ENCODE measurements at regions not wholly inside any gene's neighbourhood (a gene's known extent, or its start where the extent isn't known, plus 50 kb on each side); places are given as distances from the start of the nearest gene placed in this dataset.

- Histone ChIP-seq H3K4me3 (ENCODE audit: low read depth in 2 of 2, low read length in 2 of 2) (no peak overlapping the region), H3K36me3 (ENCODE audit: control insufficient read depth, insufficient read depth, low read length) (no peaks in the 10 kb centered on the region), H3K4me1 (ENCODE audit: control insufficient read depth, insufficient read depth, low read length) (no peaks in the 10 kb centered on the region), H3K27me3 (ENCODE audit: control insufficient read depth, insufficient read depth, low read length) (no peaks in the 10 kb centered on the region), H3K27ac (ENCODE audit: low read length) (no peak overlapping the region), H3K9me3 (ENCODE audit: control insufficient read depth, insufficient read depth, low read depth, low read length) (no peaks in the 10 kb centered on the region)
- no peak for TF ChIP-seq CTCF (IDR thresholded peaks at IDR 0.05)
- TF ChIP-seq TCF7L2 (IDR thresholded peaks at IDR 0.05; ENCODE audit: low read depth, low read length) = no peak
- TF ChIP-seq POLR2AphosphoS5 (IDR thresholded peaks at IDR 0.05; ENCODE audit: low read depth, low read length) = no peak
- TF ChIP-seq, protein P1, sequence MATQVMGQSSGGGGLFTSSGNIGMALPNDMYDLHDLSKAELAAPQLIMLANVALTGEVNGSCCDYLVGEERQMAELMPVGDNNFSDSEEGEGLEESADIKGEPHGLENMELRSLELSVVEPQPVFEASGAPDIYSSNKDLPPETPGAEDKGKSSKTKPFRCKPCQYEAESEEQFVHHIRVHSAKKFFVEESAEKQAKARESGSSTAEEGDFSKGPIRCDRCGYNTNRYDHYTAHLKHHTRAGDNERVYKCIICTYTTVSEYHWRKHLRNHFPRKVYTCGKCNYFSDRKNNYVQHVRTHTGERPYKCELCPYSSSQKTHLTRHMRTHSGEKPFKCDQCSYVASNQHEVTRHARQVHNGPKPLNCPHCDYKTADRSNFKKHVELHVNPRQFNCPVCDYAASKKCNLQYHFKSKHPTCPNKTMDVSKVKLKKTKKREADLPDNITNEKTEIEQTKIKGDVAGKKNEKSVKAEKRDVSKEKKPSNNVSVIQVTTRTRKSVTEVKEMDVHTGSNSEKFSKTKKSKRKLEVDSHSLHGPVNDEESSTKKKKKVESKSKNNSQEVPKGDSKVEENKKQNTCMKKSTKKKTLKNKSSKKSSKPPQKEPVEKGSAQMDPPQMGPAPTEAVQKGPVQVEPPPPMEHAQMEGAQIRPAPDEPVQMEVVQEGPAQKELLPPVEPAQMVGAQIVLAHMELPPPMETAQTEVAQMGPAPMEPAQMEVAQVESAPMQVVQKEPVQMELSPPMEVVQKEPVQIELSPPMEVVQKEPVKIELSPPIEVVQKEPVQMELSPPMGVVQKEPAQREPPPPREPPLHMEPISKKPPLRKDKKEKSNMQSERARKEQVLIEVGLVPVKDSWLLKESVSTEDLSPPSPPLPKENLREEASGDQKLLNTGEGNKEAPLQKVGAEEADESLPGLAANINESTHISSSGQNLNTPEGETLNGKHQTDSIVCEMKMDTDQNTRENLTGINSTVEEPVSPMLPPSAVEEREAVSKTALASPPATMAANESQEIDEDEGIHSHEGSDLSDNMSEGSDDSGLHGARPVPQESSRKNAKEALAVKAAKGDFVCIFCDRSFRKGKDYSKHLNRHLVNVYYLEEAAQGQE (IDR thresholded peaks at IDR 0.05; ENCODE audit: insufficient read depth in 1 of 2, low read depth in 2 of 2, low read length in 1 of 2) = no peak
- TF ChIP-seq SIN3A (IDR thresholded peaks at IDR 0.05; ENCODE audit: borderline replicate concordance, insufficient read depth, low read depth, low read length) = no peak
- BruUV-seq (replicated peaks) = no TSS peak
- ATAC-seq (no peak), DNase-seq (ENCODE audit: low read depth, low spot score) (no peak)
- intact Hi-C loops (cut with micrococcal nuclease; ENCODE audit: unreplicated experiment) (no loop called here), in situ Hi-C loops (cut with HindIII; ENCODE audit: low pct_unique_long_range_greater_than_20kb, low sequenced_read_pairs) (no loop called here)
- POLR2A ChIA-PET = no interaction called here
- CTCF ChIA-PET = no interaction called here
Observed at GRCh38 chr22:47780281-47780875, 1017.9 kb downstream of the TBC1D22A start.

DNA sequence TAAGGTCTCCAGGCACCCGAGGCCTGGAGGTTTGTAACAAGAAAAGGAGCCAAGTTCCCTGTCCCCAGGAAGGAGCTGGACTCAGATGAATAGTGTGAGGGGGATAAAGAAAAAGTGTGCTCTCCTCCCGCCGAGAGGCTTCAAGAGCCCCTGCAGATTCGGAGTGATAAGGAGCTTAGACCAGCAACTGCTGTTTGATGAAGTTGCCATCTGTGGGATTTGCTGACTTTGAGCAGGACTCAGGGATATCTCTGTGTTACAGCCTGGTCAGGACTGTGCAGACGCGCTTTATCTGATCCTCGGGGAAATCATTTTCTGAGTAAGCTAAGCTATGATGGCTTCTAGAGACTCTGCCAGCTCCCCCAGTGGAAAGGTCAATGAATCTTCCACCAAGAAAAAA lies 1017.0 kb downstream of the TBC1D22A start:
- CTCF ChIA-PET = no interaction called here
- no peak for ATAC-seq

More for the DNA sequence above, 1017.0 kb downstream of the TBC1D22A start:
- TF ChIP-seq POLR2AphosphoS5 (IDR thresholded peaks at IDR 0.05; ENCODE audit: low read depth, low read length) (no peak), SIN3A (IDR thresholded peaks at IDR 0.05; ENCODE audit: borderline replicate concordance, insufficient read depth, low read depth, low read length) (no peak), TCF7L2 (IDR thresholded peaks at IDR 0.05; ENCODE audit: low read depth, low read length) (no peak), CTCF (IDR thresholded peaks at IDR 0.05) (no peak)
- TF ChIP-seq, protein P1 (IDR thresholded peaks at IDR 0.05; ENCODE audit: insufficient read depth in 1 of 2, low read depth in 2 of 2, low read length in 1 of 2) = no peak
- in situ Hi-C loops (cut with HindIII; ENCODE audit: low pct_unique_long_range_greater_than_20kb, low sequenced_read_pairs) (no loop called here), intact Hi-C loops (cut with micrococcal nuclease; ENCODE audit: unreplicated experiment) (no loop called here)
- DNase-seq (ENCODE audit: low read depth, low spot score) = no peak
- H3K4me3 ChIP-seq (ENCODE audit: low read depth in 2 of 2, low read length in 2 of 2) = no peak overlapping the region
- no peaks in the 10 kb centered on the region for H3K27me3 ChIP-seq (ENCODE audit: control insufficient read depth, insufficient read depth, low read length)
- H3K36me3 ChIP-seq (ENCODE audit: control insufficient read depth, insufficient read depth, low read length) = no peaks in the 10 kb centered on the region
- H3K27ac ChIP-seq (ENCODE audit: low read length) = no peak overlapping the region
- H3K9me3 ChIP-seq (ENCODE audit: control insufficient read depth, insufficient read depth, low read depth, low read length) = no peaks in the 10 kb centered on the region
- H3K4me1 ChIP-seq (ENCODE audit: control insufficient read depth, insufficient read depth, low read length) = no peaks in the 10 kb centered on the region
- POLR2A ChIA-PET = no interaction called here
- BruUV-seq (replicated peaks) = no TSS peak

Data from Panc1 (cell line).